ENCODE measurements at regions not wholly inside any gene's neighbourhood (a gene's known extent, or its start where the extent isn't known, plus 50 kb on each side); places are given as distances from the start of the nearest gene placed in this dataset.

- Histone ChIP-seq H3K4me3 (ENCODE audit: low read depth in 2 of 2, low read length in 1 of 2) (no peak overlapping the region), H4K20me1 (ENCODE audit: insufficient read depth) (no peaks in the 10 kb centered on the region), H2AFZ (ENCODE audit: low read depth) (no peak overlapping the region), H3K9me2 (no peaks in the 10 kb centered on the region), H3K4me1 (ENCODE audit: control insufficient read depth in 1 of 2, insufficient read depth in 2 of 2, low read depth in 1 of 2, low read length in 1 of 2) (no peaks in the 10 kb centered on the region), H3K9me3 (no peaks in the 10 kb centered on the region), H3K4me2 (no peak overlapping the region), H3K79me2 (ENCODE audit: insufficient read depth) (no peaks in the 10 kb centered on the region), H3K9ac (no peak overlapping the region), H3K36me3 (replicated peaks in 1 of 2; ENCODE audit: control insufficient read depth in 1 of 2, insufficient read depth in 2 of 2, low read length in 1 of 2) (no peaks in the 10 kb centered on the region), H3K27me3 (ENCODE audit: insufficient read depth) (no peaks in the 10 kb centered on the region), H3F3A (replicated peaks; ENCODE audit: insufficient read depth) (no peaks in the 10 kb centered on the region), H3K27ac (ENCODE audit: low read depth in 2 of 2, low read length in 1 of 2) (no peak overlapping the region)
- ChIA-PET CTCF (no interaction called here), POLR2A (no interaction called here)
- no peak for DNase-seq
- 4% methylated on average over 2 of the region's 2 CpGs for WGBS (ENCODE audit: low lambda C conversion rate)
- TF ChIP-seq TCF12 (IDR thresholded peaks at IDR 0.05) = no peak
- TF ChIP-seq IRF3 (IDR thresholded peaks at IDR 0.05; ENCODE audit: low read depth, low read length) = no peak
- TF ChIP-seq RFX5 (IDR thresholded peaks at IDR 0.05; ENCODE audit: low read length) = no peak
- no peak for TF ChIP-seq PBX3 (IDR thresholded peaks at IDR 0.05)
- TF ChIP-seq ELF1 (IDR thresholded peaks at IDR 0.05) = no peak
- no peak for TF ChIP-seq MAX (IDR thresholded peaks at IDR 0.05; ENCODE audit: low read depth)
- TF ChIP-seq NFIC (IDR thresholded peaks at IDR 0.05; ENCODE audit: borderline replicate concordance) = no peak
- TF ChIP-seq CTCF (IDR thresholded peaks at IDR 0.05) = no peak
- TF ChIP-seq SIN3A (IDR thresholded peaks at IDR 0.05; ENCODE audit: borderline replicate concordance, low read depth, low read length) = no peak
These were observed 280.1 kb upstream of the PUM3 start for GRCh38 chr9:3124001-3124400.

- Histone ChIP-seq H3K9me2 (no peaks in the 10 kb centered on the region), H3K4me1 (ENCODE audit: control insufficient read depth in 1 of 2, insufficient read depth in 2 of 2, low read depth in 1 of 2, low read length in 1 of 2) (no peaks in the 10 kb centered on the region), H2AFZ (ENCODE audit: low read depth) (no peak overlapping the region), H3F3A (replicated peaks; ENCODE audit: insufficient read depth) (no peaks in the 10 kb centered on the region), H3K4me3 (ENCODE audit: low read depth in 2 of 2, low read length in 1 of 2) (no peak overlapping the region), H3K79me2 (ENCODE audit: insufficient read depth) (no peaks in the 10 kb centered on the region), H3K27ac (ENCODE audit: low read depth in 2 of 2, low read length in 1 of 2) (no peak overlapping the region), H3K4me2 (no peak overlapping the region), H3K27me3 (ENCODE audit: insufficient read depth) (no peaks in the 10 kb centered on the region), H3K9me3 (peaks cover 5% of the 10 kb centered on the region; the same call in 1 of the 2 replicates), H3K9ac (no peak overlapping the region), H4K20me1 (ENCODE audit: insufficient read depth) (no peaks in the 10 kb centered on the region), H3K36me3 (replicated peaks in 1 of 2; ENCODE audit: control insufficient read depth in 1 of 2, insufficient read depth in 2 of 2, low read length in 1 of 2) (no peaks in the 10 kb centered on the region)
- ChIA-PET CTCF (no interaction called here), POLR2A (no interaction called here)
- no peak for TF ChIP-seq RFX5 (IDR thresholded peaks at IDR 0.05; ENCODE audit: low read length)
- no peak for DNase-seq
These were observed 274.2 kb upstream of the PUM3 start for GRCh38 chr9:3118081-3118480.

Measured in SK-N-SH (cell line).